ENCODE measurements at regions not wholly inside any gene's neighbourhood (a gene's known extent, or its start where the extent isn't known, plus 50 kb on each side); places are given as distances from the start of the nearest gene placed in this dataset.
"Not testable (repeated sequence)": the region's sequence is repeated elsewhere in the genome, so short reads cannot be mapped to it uniquely, and the experiment has no call there.

DNA sequence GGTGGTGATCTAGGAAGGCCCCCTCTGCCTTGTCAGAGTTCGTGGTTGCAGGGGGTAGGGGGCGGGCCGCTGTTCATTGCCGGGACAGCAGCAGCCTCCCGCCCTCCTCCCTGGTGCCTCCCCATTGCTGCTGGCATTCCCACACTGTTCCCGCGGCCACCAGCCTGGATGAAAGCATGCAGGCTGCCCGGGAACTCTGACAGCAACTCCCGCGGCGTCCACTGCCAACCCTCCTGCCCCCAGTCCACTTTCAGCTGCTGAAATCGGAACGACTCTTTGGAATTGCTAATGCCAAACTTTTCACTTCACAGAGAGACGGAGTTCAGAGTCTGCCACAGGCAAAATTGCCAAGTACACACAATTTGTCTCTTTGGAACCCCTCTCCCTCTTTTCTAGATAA is 121.9 kb downstream of the BEND2 start:
- POLR2A ChIA-PET: no interaction called here
- Mint-ChIP-seq H3K4me1 (ENCODE audit: low read depth, unreplicated experiment) (peaks cover 7% of the 10 kb centered on the region), H3K27ac (ENCODE audit: unreplicated experiment) (no peak overlapping the region), H3K4me3 (ENCODE audit: unreplicated experiment) (no peak overlapping the region), H3K27me3 (ENCODE audit: insufficient read depth, unreplicated experiment) (no peaks in the 10 kb centered on the region), H3K36me3 (ENCODE audit: insufficient read depth, unreplicated experiment) (no peaks in the 10 kb centered on the region), H3K9me3 (ENCODE audit: unreplicated experiment) (no peaks in the 10 kb centered on the region)
- H3K4me3 ChIP-seq (ENCODE audit: low read depth, low read length): no peak overlapping the region
- intact Hi-C loops (cut with micrococcal nuclease; ENCODE audit: unreplicated experiment): no loop called here
- no peaks in the 10 kb centered on the region for H3K27me3 ChIP-seq (replicated peaks; ENCODE audit: control insufficient read depth, insufficient read depth, low read length)
- no peak for DNase-seq
- peaks cover 13% of the 10 kb centered on the region for H3K4me1 ChIP-seq
- CTCF ChIA-PET: no interaction called here
- no TSS peak for BruUV-seq (replicated peaks)
- H3K9me3 ChIP-seq: no peaks in the 10 kb centered on the region
- no peaks in the 10 kb centered on the region for H3K36me3 ChIP-seq (ENCODE audit: control insufficient read depth, insufficient read depth, low read length)
- TF ChIP-seq, protein P1, sequence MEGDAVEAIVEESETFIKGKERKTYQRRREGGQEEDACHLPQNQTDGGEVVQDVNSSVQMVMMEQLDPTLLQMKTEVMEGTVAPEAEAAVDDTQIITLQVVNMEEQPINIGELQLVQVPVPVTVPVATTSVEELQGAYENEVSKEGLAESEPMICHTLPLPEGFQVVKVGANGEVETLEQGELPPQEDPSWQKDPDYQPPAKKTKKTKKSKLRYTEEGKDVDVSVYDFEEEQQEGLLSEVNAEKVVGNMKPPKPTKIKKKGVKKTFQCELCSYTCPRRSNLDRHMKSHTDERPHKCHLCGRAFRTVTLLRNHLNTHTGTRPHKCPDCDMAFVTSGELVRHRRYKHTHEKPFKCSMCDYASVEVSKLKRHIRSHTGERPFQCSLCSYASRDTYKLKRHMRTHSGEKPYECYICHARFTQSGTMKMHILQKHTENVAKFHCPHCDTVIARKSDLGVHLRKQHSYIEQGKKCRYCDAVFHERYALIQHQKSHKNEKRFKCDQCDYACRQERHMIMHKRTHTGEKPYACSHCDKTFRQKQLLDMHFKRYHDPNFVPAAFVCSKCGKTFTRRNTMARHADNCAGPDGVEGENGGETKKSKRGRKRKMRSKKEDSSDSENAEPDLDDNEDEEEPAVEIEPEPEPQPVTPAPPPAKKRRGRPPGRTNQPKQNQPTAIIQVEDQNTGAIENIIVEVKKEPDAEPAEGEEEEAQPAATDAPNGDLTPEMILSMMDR (IDR thresholded peaks at IDR 0.05; ENCODE audit: insufficient read depth in 1 of 2, low read depth in 1 of 2, low read length in 1 of 2, severe bottlenecking in 1 of 2, unreplicated experiment in 1 of 2): no peak

DNA sequence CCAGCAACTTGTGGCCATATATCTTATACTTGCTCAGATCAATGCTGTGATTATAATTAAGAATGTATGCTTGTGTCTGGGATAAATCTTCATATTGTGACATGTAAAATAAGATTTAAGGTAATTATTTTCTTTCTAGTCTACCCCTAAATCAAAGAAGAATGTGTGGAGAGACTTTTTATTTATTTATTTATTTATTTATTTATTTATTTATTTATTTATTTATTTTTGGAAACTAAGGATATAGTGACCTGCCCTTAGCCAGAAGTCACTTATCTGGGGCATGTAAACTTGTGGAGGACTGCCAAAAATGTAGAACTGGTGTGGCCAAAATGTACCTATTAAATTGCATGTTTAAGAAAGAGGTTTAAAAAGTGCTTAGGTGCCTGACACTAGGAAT is 144.3 kb downstream of the BEND2 start:
- Histone ChIP-seq H3K4me1 (no peaks in the 10 kb centered on the region), H3K9me3 (no peaks in the 10 kb centered on the region), H3K27me3 (replicated peaks; ENCODE audit: control insufficient read depth, insufficient read depth, low read length) (no peaks in the 10 kb centered on the region), H3K4me3 (ENCODE audit: low read depth, low read length) (no peak overlapping the region), H3K36me3 (ENCODE audit: control insufficient read depth, insufficient read depth, low read length) (no peaks in the 10 kb centered on the region)
- no peak overlapping the region for H3K27ac Mint-ChIP-seq (ENCODE audit: unreplicated experiment)
- H3K4me3 Mint-ChIP-seq (ENCODE audit: unreplicated experiment): no peak overlapping the region
- intact Hi-C loops (cut with micrococcal nuclease; ENCODE audit: unreplicated experiment): no loop called here
- no peaks in the 10 kb centered on the region for H3K9me3 Mint-ChIP-seq (ENCODE audit: unreplicated experiment)
- no TSS peak for BruUV-seq (replicated peaks)
- POLR2A ChIA-PET: no interaction called here
- CTCF ChIA-PET: no interaction called here
- H3K4me1 Mint-ChIP-seq (ENCODE audit: low read depth, unreplicated experiment): no peaks in the 10 kb centered on the region
- DNase-seq: no peak
- peaks cover 11% of the 10 kb centered on the region for H3K27me3 Mint-ChIP-seq (ENCODE audit: insufficient read depth, unreplicated experiment)
- TF ChIP-seq, protein P1 (IDR thresholded peaks at IDR 0.05; ENCODE audit: insufficient read depth in 1 of 2, low read depth in 1 of 2, low read length in 1 of 2, severe bottlenecking in 1 of 2, unreplicated experiment in 1 of 2): no peak
- no peaks in the 10 kb centered on the region for H3K36me3 Mint-ChIP-seq (ENCODE audit: insufficient read depth, unreplicated experiment)

DNA sequence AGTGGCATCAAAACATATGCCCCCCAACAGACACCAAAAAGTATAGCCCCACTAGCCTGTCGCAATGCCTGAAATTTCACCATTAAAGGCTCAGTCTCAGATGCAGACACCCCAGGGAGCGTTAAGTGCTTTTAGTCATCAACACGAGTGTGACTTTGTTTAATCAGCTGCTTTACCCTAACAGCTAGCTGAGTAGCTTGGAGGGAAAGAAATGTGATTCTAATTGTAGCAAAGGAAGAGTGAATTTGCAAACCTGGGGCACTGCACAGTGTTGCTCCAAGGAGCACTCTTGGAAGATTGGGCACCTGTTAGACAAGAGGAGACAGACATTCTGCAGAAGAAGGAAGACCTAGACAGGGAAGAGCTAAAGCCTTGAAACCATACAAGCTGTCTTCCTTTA is 145.1 kb downstream of the BEND2 start:
- ChIA-PET CTCF (no interaction called here), POLR2A (no interaction called here)
- no peaks in the 10 kb centered on the region for H3K36me3 ChIP-seq (ENCODE audit: control insufficient read depth, insufficient read depth, low read length)
- no peak overlapping the region for H3K27ac Mint-ChIP-seq (ENCODE audit: unreplicated experiment)
- no peaks in the 10 kb centered on the region for H3K4me1 Mint-ChIP-seq (ENCODE audit: low read depth, unreplicated experiment)
- TF ChIP-seq, protein P1 (IDR thresholded peaks at IDR 0.05; ENCODE audit: insufficient read depth in 1 of 2, low read depth in 1 of 2, low read length in 1 of 2, severe bottlenecking in 1 of 2, unreplicated experiment in 1 of 2): no peak
- H3K9me3 ChIP-seq: no peaks in the 10 kb centered on the region
- no peak overlapping the region for H3K4me3 ChIP-seq (ENCODE audit: low read depth, low read length)
- peaks cover 12% of the 10 kb centered on the region for H3K27me3 Mint-ChIP-seq (ENCODE audit: insufficient read depth, unreplicated experiment)
- intact Hi-C loops (cut with micrococcal nuclease; ENCODE audit: unreplicated experiment): no loop called here
- no peak overlapping the region for H3K4me3 Mint-ChIP-seq (ENCODE audit: unreplicated experiment)
- no peaks in the 10 kb centered on the region for H3K36me3 Mint-ChIP-seq (ENCODE audit: insufficient read depth, unreplicated experiment)
- BruUV-seq (replicated peaks): no TSS peak
- no peaks in the 10 kb centered on the region for H3K27me3 ChIP-seq (replicated peaks; ENCODE audit: control insufficient read depth, insufficient read depth, low read length)
- no peak for DNase-seq
- H3K9me3 Mint-ChIP-seq (ENCODE audit: unreplicated experiment): no peaks in the 10 kb centered on the region
- no peaks in the 10 kb centered on the region for H3K4me1 ChIP-seq

DNA sequence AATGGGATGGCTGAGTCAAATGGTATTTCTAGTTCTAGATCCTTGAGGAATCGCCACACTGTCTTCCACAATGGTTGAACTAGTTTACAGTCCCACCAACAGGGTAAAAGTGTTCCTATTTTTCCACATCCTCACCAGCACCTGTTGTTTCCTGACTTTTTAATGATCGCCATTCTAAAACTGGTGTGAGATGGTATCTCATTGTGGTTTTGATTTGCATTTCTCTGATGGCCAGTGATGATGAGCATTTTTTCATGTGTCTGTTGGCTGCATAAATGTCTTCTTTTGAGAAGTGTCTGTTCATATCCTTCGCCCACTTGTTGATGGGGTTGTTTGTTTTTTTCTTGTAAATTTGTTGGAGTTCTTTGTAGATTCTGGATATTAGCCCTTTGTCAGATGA is 152.6 kb downstream of the BEND2 start:
- H3K4me1 ChIP-seq; H3K9me3 ChIP-seq; H3K4me3 Mint-ChIP-seq (ENCODE audit: unreplicated experiment); H3K36me3 ChIP-seq (ENCODE audit: control insufficient read depth, insufficient read depth, low read length); H3K4me1 Mint-ChIP-seq (ENCODE audit: low read depth, unreplicated experiment); POLR2A ChIA-PET; H3K36me3 Mint-ChIP-seq (ENCODE audit: insufficient read depth, unreplicated experiment); DNase-seq; H3K27ac Mint-ChIP-seq (ENCODE audit: unreplicated experiment); H3K9me3 Mint-ChIP-seq (ENCODE audit: unreplicated experiment); H3K4me3 ChIP-seq (ENCODE audit: low read depth, low read length); intact Hi-C loops (cut with micrococcal nuclease; ENCODE audit: unreplicated experiment); BruUV-seq (replicated peaks); CTCF ChIA-PET; H3K27me3 ChIP-seq (replicated peaks; ENCODE audit: control insufficient read depth, insufficient read depth, low read length): not testable (repeated sequence)
- peaks cover 22% of the 10 kb centered on the region for H3K27me3 Mint-ChIP-seq (ENCODE audit: insufficient read depth, unreplicated experiment)
